OCI-LY3 (cell line): ENCODE measurements at regions not wholly inside any gene's neighbourhood (a gene's known extent, or its start where the extent isn't known, plus 50 kb on each side); places are given as distances from the start of the nearest gene placed in this dataset.

Experiments
- H2AFZ ChIP-seq: fragments of 200-600, 300-600 bp; shearing (Covaris generic); 2 replicates; pipeline ENCODE4 v1.6.0; 2014; ENCODE audit warnings: antibody characterized with exemption, low read depth, low read length
- H3K27ac ChIP-seq: fragments of 200-600, 300-600 bp; sonication (generic); 2 replicates; pipeline ENCODE4 v1.5.1; 2014; ENCODE audit warnings: mild to moderate bottlenecking, low read length, moderate library complexity, mixed read lengths
- H3K27me3 ChIP-seq: fragments of 200-600, 300-600 bp; sonication (generic); 2 replicates; pipeline ENCODE4 v1.6.1; 2014; ENCODE audit warnings: low read depth, low read length, mixed read lengths
- H3K36me3 ChIP-seq: fragments of 200-600, 300-600 bp; sonication (generic); replicated peaks from 2 replicates; pipeline ENCODE3; 2014; ENCODE audit warnings: low read depth, low read length, mixed read lengths
- H3K4me1 ChIP-seq: fragments of 300-600, 200-600 bp; sonication (generic); 2 replicates; pipeline ENCODE4 v1.6.1; 2014; ENCODE audit warnings: low read length, mixed read lengths
- H3K4me2 ChIP-seq: fragments of 200-600, 300-600 bp; sonication (generic); 2 replicates; pipeline ENCODE4 v1.6.1; 2014; ENCODE audit warnings: low read length, mixed read lengths
- H3K4me3 ChIP-seq: fragments of 300-600, 200-600 bp; sonication (generic); 2 replicates; pipeline ENCODE4 v1.5.1; 2014; ENCODE audit warnings: antibody characterized with exemption, mild to moderate bottlenecking, low read length, moderate library complexity
- H3K79me2 ChIP-seq: fragments of 300-600, 200-600 bp; shearing (Covaris generic); 2 replicates; pipeline ENCODE4 v1.6.1; 2014; ENCODE audit warnings: mild to moderate bottlenecking, low read length, mixed read lengths
- H3K9ac ChIP-seq: fragments of 300-600, 200-600 bp; shearing (Covaris generic); 2 replicates; pipeline ENCODE4 v1.6.0; 2014; ENCODE audit warnings: mild to moderate bottlenecking, low read length, moderate library complexity
- H3K9me3 ChIP-seq: fragments of 200-600, 300-600 bp; shearing (Covaris generic); 2 replicates; pipeline ENCODE4 v1.6.1; 2014; ENCODE audit warnings: low read length, mixed read lengths; ENCODE audit not compliant: insufficient read depth
- H4K20me1 ChIP-seq: fragments of 200-600, 300-600 bp; sonication (generic); 2 replicates; pipeline ENCODE4 v1.6.1; 2016; ENCODE audit warnings: low read length, mixed read lengths; ENCODE audit not compliant: insufficient read depth
- EZH2phosphoT487 ChIP-seq: fragments of 200-600 bp; shearing (Covaris generic); IDR thresholded peaks from 2 replicates; pipeline ENCODE4 v1.6.1; 2018; ENCODE audit warnings: antibody characterized with exemption, mixed run types, low read depth
- TF ChIP-seq, protein P1 (sequence below): fragments of 200-600, 300-600 bp; sonication (generic); IDR thresholded peaks from 2 replicates; pipeline ENCODE4 v1.5.1; 2014; ENCODE audit warnings: antibody characterized with exemption, low read length, low read depth

DNA sequence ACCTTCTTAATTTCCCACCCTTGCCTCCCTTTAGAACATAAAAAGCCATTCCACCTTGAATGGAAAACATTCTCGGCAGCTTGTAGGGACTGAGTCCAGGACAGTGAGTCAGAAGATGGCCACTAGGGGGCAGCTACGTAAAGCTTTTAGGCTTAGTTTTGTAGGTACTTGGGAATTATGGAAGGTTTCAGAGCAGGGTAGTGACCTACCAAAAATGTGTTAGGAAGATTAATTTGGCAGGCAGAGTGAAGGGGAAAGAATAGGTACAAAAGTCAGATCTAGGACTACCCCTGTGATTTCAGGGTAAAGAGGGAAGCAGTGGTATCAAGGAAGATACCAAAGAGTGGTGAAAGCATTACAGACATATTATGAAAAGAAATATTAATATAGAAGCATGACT is 198.4 kb downstream of the NDFIP2 start:
- Histone ChIP-seq H3K27ac (no peak overlapping the region), H2AFZ (peak overlapping the region; percentile 74), H4K20me1 (no peaks in the 10 kb centered on the region), H3K4me2 (peak overlapping the region; percentile 38), H3K27me3 (no peaks in the 10 kb centered on the region), H3K9ac (no peak overlapping the region), H3K4me1 (0 out of 2 replicates have a peak, but pooled peaks cover 3% of the 10 kb centered on the region), H3K79me2 (no peaks in the 10 kb centered on the region), H3K9me3 (no peaks in the 10 kb centered on the region), H3K36me3 (no peaks in the 10 kb centered on the region), H3K4me3 (no peak overlapping the region)
- TF ChIP-seq, protein P1, sequence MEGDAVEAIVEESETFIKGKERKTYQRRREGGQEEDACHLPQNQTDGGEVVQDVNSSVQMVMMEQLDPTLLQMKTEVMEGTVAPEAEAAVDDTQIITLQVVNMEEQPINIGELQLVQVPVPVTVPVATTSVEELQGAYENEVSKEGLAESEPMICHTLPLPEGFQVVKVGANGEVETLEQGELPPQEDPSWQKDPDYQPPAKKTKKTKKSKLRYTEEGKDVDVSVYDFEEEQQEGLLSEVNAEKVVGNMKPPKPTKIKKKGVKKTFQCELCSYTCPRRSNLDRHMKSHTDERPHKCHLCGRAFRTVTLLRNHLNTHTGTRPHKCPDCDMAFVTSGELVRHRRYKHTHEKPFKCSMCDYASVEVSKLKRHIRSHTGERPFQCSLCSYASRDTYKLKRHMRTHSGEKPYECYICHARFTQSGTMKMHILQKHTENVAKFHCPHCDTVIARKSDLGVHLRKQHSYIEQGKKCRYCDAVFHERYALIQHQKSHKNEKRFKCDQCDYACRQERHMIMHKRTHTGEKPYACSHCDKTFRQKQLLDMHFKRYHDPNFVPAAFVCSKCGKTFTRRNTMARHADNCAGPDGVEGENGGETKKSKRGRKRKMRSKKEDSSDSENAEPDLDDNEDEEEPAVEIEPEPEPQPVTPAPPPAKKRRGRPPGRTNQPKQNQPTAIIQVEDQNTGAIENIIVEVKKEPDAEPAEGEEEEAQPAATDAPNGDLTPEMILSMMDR: peak; percentile 95
- TF ChIP-seq EZH2phosphoT487: no peak

DNA sequence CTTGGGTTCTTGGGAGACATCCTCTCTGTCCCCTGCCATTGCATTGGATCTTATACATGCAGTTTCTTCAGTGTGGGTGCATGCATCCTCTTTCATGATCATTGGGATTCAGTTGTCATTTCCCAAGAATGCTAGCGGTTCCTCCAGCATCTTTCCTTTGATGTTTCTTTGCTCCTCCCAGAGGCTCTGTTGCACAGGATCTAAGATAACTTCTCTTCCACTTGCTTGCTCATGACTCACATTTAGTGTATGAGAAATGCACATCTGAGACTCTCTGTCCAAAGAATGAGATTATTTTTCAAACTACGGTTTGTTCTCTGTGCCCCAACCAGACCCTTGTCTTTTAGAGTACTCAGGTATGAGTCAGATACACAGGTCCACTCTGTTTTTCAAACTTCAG is 197.1 kb downstream of the NDFIP2 start:
- H3K27ac ChIP-seq: no peak overlapping the region
- no peak overlapping the region for H3K4me2 ChIP-seq
- H3K36me3 ChIP-seq: no peaks in the 10 kb centered on the region
- no peaks in the 10 kb centered on the region for H3K79me2 ChIP-seq
- no peak overlapping the region for H3K4me3 ChIP-seq
- H3K4me1 ChIP-seq: 0 out of 2 replicates have a peak, but pooled peaks cover 3% of the 10 kb centered on the region
- no peaks in the 10 kb centered on the region for H3K27me3 ChIP-seq
- no peak overlapping the region for H3K9ac ChIP-seq
- no peaks in the 10 kb centered on the region for H4K20me1 ChIP-seq
- H2AFZ ChIP-seq: no peak overlapping the region
- TF ChIP-seq, protein P1: no peak
- TF ChIP-seq EZH2phosphoT487: no peak
- H3K9me3 ChIP-seq: no peaks in the 10 kb centered on the region

DNA sequence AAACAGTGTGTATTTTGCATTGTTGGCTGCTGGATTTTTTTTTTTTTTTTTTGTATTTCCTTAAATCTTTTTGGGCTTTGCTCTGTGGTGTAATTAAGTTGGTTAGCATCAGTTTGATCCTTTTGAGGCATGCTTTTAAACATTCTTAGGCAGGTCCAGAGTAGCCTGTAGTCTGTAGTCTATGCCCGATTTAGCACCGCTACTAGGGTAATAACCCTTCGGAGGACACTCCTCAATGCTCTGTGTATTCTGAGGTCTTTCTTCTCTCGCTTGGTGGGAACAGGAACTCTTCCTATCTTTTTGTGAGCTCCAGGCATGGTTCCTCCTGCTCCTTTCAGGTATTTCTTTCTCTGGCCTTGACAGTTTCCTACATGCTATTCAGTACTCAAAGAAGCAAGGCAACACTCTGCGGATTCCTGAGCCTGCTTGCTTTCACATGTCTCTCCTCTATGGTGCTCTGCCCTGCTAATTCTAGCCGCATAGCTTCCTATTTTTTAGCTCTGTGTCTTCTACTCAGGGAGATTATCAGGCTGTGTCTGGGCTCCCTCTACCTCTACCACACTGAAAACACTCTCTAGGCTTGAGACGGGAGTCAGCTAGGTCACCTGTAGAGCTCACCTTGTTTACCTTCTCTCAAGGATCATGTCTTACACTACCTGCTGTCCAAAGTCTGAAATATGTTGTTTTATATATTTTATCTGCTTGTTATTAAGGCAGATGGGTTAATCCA is 195.1 kb downstream of the NDFIP2 start:
- no peak overlapping the region for H3K27ac ChIP-seq
- TF ChIP-seq EZH2phosphoT487: no peak
- TF ChIP-seq, protein P1: no peak
- no peaks in the 10 kb centered on the region for H3K27me3 ChIP-seq
- no peaks in the 10 kb centered on the region for H4K20me1 ChIP-seq
- no peaks in the 10 kb centered on the region for H3K79me2 ChIP-seq
- no peaks in the 10 kb centered on the region for H3K36me3 ChIP-seq
- H3K9ac ChIP-seq: no peak overlapping the region
- no peak overlapping the region for H3K4me2 ChIP-seq
- no peaks in the 10 kb centered on the region for H3K9me3 ChIP-seq
- H2AFZ ChIP-seq: no peak overlapping the region
- H3K4me1 ChIP-seq: 0 out of 2 replicates have a peak, but pooled peaks cover 3% of the 10 kb centered on the region
- no peak overlapping the region for H3K4me3 ChIP-seq

DNA sequence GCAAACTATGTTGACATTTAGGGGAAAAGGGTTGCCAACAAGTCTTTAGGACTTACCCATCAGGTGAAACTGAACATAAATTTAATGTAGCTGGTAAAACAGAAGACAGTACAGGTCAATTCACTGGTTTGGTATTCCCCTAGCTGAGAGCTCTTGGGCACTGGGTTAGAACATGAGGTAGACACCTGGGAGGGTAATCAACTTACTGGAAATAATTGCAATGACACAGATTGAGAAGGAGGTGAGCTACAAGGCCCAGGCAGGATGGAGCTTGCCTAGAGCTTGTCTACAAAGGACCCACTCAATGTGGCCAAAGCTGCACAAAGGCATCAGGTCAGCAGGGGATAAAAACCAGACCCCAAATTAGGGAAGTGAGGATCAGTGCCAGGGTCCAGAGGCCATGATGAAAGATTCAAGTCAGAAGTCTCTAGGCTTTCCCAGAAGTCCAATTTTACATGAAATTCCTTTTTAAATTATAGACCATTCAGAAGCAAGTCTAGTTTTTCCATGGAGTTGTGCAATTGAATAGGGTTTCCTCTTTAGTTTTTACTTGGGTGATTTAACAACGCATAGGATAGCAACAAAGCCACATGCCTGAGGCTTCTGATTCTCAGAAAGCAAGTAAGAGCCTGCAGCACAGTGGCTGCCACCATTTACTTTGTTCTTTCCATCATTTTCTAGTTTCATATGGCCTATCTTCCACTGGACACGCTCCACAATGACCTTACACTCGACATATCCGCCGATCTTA is 194.0 kb downstream of the NDFIP2 start:
- Histone ChIP-seq H2AFZ (no peak overlapping the region), H3K36me3 (no peaks in the 10 kb centered on the region), H3K4me2 (no peak overlapping the region), H3K9ac (no peak overlapping the region), H3K27ac (no peak overlapping the region), H3K4me3 (no peak overlapping the region), H3K9me3 (no peaks in the 10 kb centered on the region), H3K27me3 (no peaks in the 10 kb centered on the region), H4K20me1 (no peaks in the 10 kb centered on the region), H3K79me2 (no peaks in the 10 kb centered on the region), H3K4me1 (0 out of 2 replicates have a peak, but pooled peaks cover 3% of the 10 kb centered on the region)
- TF ChIP-seq, protein P1: no peak
- no peak for TF ChIP-seq EZH2phosphoT487
